NCI-H1436 (cell line): ENCODE measurements at regions not wholly inside any gene's neighbourhood (a gene's known extent, or its start where the extent isn't known, plus 50 kb on each side); places are given as distances from the start of the nearest gene placed in this dataset.

Experiments used
- DNase-seq: peaks from one replicate; lab custom pipeline; 2025; lab: John Stamatoyannopoulos, UW

DNA sequence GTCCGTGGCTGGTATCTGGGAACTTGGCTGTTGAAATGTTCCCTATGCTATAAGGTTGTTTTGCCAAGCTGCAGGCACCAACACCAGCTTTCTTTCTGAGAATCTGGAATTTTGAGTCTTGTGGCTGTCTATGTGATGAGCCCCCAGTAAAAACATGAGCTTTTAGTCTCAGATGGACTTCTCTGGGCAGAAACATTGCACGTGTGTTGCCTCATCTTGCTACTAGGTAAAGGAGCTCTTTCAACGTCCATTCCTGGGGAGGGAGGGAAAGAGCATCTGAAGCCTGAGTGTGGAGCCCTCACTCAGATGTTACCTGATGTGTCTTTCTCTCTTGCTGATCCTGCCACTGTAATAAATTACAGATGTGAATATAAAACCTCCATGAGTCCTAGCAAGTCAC lies 183.8 kb upstream of the LHX5 start:
- no peak for DNase-seq

DNA sequence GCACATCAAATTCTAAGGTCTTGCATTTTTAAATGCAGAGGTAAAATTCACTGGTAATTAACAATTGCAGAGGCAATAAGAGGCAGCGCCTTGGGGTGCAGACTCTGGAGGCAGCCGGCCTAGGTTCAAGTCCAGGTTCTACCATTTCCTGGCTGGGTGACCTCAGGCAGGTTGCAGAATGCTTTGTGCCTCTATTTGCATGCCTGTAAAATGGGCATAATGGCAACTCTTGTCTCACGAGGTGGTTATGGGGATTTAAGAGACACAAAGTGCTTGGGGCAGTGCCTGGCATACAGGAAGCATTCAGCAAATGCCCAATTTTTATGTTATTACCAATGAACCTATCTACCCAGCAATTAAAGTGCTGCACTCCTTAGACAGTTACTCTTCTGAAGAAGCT lies 180.0 kb upstream of the LHX5 start:
- DNase-seq = no peak

DNA sequence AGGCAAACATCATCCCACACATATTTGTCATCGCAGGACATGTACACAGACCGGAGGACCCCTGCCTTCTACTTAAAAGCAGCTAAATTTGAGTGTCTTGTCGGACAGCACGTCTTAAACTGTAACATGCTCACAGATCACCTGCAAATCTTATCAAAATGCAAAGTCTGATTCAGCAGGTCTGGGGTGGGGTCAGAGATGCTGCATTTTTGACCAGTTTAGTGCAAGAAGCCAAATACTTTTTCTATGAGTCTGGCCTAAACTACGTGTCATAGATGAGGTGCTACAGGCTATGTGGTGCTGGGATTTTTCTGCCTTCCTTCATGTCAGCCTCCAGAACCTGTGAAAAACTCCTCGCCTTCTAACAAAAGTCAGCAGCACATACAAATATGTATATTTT lies 178.8 kb upstream of the LHX5 start:
- DNase-seq = no peak

DNA sequence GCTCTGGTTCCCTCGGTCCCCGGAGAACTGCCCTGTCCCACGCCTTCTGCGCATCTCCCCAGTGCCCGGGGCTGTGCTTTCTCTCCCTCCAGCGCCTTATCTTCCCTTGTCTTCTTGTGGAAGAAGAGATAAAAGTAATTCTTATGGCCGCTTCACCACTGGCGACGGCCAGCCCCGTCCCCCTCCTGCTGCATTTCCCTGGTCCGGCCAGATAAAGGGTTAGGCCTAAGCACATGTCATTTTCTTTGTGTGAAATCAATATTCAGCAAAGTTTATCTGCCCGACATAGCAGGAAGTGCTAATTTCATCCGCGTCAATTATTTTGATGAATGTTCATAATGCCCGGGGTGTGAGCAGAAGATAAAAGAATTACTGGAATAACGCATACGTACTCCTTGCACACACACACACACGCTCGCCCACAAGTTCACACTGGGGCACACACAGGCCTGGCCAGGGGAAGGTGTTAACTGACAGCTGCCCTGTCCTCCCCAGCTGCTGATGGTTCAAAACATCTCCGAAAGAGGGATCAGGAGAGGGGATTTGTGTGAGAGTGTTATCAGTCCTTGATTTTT lies 177.7 kb upstream of the LHX5 start:
- no peak for DNase-seq

DNA sequence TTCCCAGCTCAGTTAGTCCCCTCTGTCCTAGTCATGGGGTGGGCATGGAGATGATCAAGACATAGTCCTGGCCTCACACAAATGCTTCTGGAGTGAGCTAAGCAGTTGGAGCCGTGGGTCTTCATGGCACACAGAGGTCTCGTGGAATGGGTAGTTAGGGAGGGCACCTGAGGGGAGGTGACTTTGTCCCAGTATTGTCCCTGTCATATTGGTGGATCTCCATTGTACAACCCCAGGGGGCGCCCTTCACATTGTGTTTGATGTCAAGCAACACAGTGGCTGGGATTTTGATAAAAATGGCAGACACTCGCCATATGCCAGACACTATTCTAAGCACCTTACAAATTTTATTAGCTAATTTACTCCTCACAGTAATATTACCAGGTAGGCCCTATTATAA lies 175.4 kb upstream of the LHX5 start:
- DNase-seq = peak; percentile 13

DNA sequence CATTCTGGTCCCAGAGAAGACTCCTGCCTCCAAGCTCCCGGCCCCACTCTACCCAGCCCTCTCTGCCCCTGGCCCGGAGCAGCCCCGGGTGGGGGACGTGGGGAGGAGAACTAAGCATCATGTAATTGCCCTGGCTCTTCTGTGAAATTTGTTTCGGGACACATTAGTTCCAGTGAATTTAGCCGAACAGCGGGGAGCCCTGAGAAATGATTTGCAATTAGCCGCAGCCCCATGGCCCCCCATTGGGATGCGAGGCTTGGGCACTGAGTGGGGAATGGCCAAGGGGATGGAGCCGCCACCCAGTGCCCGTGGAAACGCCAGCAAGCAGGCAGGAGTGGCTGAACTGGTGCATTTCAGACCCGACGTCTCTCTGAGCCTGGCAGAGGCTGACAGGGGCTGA lies 173.9 kb upstream of the LHX5 start:
- no peak for DNase-seq

DNA sequence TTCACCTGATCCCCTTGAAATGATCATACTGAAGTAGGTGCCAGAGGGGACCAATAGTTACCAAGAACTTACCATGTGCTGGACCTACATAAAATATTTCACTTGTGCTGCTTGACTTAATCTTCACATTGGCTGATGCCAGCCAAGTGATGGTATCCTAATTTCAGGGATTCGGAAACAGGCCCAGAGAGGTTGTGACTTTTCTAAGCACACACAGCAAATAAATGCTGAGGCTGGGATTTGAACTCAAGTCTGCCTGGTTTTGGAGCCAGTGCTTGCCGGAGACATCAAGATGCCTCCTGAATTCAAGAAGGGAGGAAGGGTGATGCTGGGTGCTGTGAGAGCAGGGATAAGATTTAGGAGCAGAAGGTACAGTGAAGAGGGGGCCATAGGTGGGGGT lies 173.5 kb upstream of the LHX5 start:
- DNase-seq = no peak

DNA sequence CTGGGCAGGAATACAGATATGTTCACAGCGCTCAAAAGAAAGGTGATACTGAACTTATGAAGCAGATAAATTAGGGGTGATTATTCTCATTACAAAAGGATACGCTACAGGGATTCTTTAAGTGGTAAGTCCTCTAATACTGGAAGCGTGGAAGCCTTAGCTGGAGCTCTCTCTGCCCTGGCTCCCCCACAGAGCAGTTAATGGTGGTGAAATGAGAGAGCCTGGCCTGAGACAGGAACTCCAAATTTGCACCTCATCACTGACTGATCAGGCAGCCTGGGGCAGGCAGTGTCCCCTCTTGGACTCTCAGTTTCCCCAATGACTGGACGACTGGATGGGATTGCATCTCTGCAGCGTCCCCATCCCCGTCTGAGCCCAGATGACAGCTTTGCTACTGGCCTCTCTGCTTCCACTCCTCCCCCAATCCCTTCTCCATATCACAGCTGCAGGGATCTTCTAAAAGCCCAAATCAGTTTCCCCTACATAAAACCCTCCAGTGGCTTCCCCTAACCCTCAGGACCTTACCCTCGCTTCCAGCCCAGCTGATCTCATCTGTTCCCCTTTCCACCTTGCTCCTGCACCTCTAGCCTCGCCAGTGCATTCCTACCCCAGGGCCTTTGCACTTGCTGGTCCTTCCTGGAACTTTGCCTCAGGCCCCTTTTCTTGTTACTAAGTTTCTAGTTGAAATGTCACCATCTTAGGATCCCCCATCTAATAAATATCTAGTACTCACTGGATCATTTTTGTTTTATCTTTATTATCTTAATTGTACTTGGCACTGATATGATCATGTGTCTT lies 171.7 kb upstream of the LHX5 start:
- DNase-seq = no peak

DNA sequence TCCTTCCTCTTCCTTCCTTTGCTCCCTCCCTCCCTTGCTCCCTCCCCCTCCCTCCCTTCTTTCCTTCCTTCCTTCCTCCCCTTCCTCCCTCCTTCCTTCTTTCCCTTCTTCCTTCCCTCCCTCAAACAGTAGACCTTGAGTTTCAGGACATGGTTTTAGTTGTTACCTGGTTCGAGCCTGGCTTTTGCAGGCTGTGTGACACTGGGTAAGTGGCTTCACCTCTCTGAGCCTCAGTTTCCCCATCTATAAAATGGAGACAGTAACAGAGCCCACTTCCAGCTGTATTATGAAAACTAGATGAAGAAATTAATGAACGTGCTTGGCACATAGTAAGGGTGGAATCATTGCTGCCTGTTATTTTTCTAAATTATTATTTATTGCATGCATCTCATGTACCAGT lies 171.0 kb upstream of the LHX5 start:
- no peak for DNase-seq

DNA sequence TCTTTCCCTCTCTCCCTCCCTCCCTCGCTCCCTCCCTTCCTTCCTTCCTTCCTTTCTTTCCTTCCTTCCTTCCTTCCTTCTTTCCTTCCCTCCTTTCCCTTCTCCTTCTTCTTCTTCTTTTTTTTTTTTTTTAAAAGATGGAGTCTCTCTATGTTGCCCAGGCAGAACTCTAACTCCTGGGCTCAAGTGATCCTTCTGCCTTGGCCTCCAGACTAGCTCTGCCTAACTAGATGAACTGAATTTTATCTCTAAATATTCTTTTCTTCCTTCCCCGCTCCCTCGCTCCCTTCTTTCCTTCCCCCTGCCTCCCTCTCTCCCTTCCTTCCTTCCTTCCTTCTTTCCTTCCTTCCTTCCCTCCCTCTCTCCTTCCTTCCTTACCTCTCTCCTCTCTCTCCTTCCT lies 170.5 kb upstream of the LHX5 start:
- DNase-seq = no peak

DNA sequence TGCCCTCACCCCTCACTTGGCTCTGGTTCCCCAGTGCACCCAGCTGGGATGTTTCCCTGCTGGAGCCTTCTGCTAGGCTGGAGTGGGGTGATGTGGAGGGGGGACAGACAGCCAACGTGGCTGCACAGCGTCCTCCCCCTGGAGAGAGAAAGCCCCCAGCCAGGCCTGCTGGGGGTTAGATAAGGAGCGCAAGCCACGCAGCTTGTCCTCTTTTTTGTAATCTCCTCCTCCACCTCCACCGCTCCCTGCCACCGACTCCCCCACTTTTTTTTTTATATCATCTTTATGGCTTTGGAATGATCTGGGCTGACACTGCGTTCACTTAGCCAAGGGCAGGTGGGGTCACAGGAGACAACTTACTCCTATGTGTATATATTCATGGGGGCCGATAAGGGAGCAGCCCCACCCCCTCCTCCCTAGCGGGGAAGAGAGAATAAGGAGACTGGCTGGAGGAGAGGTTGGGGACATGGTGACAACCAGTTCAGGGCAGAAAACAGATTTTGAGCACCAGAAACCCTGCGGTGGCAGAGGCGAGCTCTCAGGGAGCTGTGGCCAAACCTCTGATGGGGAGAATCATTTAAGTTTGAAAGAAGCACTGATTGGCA lies 169.9 kb upstream of the LHX5 start:
- no peak for DNase-seq

DNA sequence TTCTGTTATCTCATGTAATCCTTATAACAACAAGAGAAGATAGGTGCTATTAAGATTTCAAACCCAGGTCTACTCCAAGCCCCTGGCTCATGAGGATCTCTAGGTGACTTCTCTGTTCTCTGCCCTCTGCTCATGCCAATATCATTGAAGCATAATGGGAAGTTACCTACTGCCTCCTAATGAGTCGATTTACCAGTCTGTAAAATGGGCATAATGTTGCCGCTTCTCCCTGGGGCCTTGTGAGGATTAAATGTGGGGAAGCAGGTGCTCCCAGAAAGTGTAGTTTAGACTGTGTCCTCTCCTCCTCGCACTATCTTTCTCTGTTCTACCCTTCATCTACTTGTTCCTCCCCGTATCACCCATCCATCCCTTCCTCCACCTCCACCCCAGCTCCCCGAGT lies 169.2 kb upstream of the LHX5 start:
- no peak for DNase-seq

DNA sequence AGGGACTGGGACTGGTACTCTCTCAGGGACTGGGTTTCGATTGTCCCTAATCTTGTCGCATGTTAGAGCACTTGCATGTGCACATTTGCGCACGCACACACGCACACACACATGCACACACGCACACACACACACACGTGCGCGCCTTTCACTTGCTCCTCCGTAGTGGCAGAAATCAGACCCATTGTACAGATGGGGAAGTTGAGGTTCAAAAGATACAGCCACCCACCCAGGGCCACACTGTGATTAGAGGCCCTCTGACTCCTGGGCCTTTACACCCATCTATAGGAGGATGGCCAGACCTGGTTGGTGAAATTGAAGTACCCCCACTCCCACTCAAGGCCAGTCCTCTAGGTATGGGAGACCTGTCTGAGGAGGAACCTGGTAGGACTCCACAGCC lies 167.8 kb upstream of the LHX5 start:
- DNase-seq = no peak

DNA sequence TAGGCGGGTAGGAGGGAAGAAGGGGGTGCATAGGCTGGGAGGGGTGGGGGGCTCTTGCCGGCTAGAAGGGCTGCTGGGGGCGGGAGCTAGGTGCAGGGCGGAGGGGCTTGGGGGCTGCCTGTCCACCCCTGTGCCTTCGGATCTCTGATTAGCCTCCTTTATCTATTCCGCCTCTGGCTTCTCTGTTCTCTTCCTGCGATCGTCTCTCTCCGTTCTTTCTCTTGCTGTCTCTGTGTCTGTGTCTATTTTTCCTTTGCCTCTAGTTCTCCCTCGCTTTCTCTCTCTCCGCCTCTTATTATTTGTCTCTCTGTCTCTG lies 166.7 kb upstream of the LHX5 start:
- DNase-seq = no peak

DNA sequence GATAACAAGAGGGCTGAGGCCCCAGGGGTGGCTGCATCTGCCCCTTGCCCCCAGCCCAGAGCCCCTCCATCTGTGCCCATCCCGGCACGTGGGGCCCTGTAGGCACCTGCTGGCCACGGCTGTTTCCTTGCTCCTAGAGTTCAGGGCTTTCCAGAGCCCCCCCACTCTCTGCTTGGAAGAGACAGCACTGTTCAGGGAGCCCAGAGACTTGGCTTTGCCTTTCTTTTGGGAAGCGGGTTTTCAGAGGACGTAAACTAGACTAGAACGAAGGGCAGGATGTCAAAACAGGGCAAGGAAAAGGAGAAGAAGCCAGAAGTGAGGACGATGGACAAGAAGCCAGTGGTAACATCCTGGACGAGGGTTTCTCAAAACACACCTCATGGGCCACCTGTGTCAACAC lies 163.3 kb upstream of the LHX5 start:
- no peak for DNase-seq

DNA sequence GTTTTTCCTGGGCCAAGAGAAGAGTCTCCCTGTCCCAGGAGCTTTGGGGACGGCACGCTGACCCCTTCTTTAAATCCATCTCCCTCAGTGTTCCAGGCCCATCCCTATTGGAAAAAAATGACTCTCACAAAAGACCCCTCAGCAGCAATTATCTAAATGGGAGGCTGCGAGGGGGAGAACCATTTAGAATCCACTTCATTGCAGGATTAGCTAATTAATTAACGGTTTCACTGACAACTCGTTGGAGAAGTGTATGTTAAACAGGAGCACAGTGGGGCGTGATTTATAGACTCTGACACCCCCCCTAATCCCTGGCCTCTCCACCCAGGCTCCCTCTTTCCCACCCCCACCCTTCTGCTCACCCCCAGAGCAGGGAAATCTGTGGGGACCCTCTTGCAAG lies 162.8 kb upstream of the LHX5 start:
- DNase-seq = no peak

DNA sequence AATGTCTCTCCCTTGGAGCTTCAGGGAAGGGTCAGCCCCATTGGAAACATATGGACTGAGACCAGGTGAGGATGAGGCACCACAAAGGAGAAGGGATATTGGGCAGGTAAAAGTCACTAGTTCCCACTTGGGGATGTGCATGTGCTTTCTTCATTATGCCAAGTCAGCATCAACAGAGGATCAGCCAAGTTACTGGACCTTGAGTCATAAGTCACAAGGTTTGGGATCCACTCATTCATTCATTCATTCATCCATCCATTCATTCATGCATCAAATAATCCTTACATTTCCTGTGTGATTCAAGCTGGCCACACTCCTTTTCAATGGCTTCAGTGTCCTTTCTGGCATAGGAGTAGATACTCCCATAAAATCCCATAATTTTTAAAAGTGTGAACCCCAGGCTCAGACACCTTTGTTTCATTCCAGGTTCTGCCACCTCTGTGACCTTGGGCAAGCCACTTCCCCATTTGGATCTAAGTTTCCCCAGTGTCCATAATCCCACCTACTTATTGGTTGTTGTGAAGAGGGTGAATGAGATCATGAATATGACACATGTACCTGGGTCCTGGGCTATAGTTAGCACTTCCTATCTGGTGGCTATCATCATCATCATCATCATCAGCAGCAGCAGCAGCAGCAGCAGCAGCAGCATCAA lies 162.1 kb upstream of the LHX5 start:
- no peak for DNase-seq

DNA sequence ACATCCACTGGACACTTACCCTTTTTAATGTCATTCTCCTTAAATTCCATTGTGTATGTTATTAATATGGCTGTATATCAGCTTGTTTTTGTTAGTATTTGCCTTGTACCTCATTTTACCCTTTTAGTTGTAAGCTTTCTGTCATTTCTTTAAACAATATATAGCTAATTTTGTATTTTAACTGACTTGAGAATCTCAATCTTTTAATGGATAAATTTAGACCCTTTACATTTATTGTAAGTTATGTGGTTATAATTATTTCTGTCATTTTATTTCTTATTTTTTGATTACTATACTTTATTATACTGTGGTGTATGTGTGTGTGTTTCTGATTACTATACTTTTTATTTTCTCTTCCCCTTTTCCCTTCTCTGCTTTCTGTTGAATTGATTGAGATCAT lies 159.0 kb upstream of the LHX5 start:
- DNase-seq = no peak

DNA sequence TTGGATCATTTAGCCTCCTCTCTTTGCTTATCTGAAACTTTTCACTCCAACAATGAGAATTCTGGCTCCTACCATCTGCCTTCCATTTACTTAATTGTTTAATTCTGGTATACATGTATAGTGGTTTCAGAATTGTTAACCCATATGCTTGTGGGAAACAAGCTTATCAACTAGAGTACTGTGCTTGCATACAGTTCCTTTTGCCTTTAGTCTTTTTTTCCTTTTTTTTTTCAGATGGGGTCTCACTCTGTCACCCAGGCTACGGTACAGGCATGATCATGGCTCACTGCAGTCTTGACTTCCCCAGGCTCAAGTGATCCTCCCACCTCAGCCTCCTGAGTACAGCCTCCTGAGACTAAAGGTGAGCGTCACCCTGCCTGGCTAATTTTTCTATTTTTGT lies 153.8 kb upstream of the LHX5 start:
- no peak for DNase-seq

DNA sequence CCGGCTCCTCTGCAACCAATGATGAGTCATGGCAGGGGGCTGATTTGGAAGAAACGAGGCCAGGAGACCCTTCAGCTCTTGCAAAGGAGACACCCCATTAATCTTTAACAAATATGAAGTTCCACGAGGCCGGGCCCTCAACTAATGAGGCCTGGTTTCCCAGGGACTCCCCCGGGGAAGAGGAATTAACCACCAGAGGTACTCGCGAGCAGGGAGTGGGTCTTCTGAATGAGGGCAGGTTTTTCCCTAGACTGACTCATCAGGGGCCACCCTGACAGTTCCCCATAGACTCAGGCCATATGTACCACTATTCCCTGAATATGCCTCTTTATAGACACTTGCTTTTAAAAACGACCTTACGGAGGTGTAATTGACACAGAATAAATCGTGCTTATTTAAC lies 150.7 kb upstream of the LHX5 start:
- DNase-seq = no peak

DNA sequence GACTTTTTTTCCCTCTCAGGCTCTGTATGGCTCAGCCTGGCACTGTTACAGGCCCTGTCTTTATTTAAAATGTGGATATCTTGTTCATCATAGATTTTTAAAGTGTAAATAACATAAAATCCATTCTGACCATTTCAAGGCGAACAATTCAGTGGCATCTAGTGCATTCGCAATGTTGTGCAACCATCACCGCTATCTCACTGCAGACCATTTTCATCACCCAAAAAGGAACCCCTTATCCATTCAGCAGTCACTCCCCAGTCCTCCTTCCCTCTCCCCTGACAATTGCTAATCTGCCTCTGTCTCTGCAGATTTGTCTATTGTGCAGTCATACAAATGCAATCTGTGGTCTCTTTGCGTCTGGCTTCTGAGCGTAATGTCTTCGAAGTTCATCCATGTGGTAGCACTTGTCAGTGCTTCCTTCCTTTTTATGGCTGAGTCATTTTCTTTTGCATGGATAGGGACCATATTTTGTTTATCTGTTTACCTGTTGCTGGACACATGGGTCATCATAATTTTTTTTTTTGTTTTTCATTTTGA lies 148.8 kb upstream of the LHX5 start:
- no peak for DNase-seq

DNA sequence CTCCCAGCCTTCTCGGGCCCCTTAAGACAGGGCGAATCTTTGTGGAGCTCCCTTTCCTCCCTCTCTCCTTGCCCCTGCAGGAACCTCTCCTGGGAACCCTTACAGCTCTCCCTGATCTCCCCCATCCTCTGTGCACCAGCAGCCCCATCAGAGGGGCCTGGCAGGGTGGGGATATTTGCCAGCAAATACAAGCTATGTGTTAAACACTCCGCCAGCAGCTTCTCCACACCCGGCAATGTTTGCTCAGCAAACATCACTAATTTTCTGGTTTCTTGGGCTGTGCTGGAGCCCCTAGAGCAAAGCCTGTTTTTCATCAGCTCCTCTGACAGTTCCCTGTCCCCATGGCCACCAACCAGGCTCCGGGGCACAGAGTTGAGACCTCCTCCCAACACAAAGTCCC lies 147.5 kb upstream of the LHX5 start:
- DNase-seq = no peak

DNA sequence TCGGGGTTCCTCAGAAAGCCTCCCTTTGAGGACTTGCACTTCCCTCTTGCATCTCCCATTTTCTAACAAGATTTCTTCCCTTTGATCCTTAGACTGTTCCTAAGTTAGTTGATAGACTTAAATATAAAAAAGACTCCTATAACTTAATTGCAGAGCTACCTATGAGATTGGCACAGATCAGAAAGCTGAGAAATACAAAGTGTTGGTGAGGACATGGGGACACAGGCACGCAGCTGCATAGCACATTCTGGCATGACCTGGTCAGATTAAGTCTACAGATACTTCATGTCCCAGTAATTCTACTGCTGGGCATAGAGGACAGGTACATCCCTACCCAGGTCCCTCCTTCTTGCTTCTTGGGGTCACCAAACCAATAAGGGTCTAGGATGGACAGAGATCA lies 141.7 kb upstream of the LHX5 start:
- DNase-seq = no peak
